ENCODE measurements at regions not wholly inside any gene's neighbourhood (a gene's known extent, or its start where the extent isn't known, plus 50 kb on each side); places are given as distances from the start of the nearest gene placed in this dataset.

DNA sequence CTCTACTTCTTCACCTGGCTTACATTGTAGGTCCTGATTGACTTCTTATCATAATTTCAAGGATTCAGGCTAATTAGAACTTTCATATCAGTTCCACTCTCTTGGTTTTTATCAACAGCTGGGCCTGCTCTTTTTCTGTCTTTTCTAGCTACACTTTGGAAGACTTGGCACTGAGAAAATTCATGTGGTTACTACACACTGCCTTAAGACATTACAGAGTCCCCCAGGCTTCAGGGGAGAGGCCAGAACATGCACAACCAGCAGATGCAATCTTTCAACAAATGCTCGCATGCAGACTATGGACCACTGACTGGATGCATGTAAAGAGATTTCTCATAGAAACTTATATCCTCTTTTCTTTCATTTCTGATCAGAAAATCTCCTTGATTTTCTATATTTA lies 423.5 kb downstream of the TUSC7 start:
- DNase-seq: no peak

- DNase-seq: no peak
Measured at GRCh38 chr3:117135207-117135606, 425.6 kb downstream of the TUSC7 start.

GRCh38 chr3:117136003-117136402 lies 426.4 kb downstream of the TUSC7 start:
- no peak for DNase-seq

DNA sequence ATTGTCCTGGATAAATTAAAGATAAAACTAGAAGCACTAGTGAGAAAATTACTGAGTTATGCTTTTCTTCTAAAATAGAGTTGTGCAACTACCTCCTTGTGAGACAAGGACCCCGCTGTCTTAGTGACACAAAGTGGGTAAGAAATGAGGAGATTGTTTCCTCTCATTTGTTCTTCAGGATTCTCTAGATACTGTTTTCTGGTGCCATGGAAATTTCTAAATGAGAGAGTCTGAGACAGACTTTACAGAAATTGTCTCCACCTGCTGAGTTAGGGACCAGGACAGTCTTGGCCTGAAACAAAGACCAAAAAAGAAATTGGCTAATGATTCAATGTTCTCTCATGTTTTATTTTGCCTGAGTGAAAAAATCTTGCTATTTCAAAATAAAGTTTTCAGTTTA lies 427.5 kb downstream of the TUSC7 start:
- DNase-seq: no peak

- no peak for DNase-seq
Measured at GRCh38 chr3:117139681-117140080, 430.1 kb downstream of the TUSC7 start.

DNA sequence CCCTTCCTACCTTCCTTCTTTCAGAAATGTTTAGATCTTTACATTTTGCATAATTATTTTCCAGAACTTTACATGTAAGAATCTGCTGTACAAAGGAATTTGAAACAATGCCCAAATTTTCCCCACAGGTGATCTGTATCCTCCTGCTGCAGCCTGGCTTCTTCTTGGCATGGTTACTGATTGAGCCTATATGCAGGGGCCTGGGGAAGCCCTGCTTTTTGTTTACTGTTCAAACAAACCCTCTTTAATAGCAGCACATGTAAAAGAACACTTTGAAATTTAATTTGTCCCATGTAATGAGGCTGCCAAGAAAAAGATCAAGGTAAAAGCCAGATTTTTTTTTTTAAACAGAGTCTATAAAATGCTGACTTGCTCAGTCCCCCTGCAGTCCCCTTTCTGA lies 432.2 kb downstream of the TUSC7 start:
- no peak for DNase-seq

DNA sequence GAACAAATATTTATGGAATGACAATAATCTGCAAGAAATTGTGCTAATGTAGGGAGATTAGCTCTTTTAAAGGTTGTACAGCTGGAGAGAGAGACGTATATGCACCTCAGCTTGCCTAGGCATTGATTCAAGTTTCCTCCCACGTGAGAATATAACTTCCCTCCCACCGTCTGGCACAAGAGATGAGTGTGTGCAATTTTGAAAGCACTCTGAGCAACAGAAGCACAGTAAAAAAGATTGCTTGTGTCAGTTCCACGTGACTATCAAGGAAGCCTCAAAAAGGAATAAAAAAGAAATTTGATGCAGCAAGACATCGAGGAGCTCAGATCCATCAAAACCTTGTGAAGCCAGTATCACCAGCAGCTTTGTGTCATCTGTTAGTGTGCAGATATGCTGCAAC lies 435.3 kb downstream of the TUSC7 start:
- no peak for DNase-seq

- DNase-seq: no peak
Measured at GRCh38 chr3:117145677-117146076, 436.1 kb downstream of the TUSC7 start.

- no peak for DNase-seq
Measured at GRCh38 chr3:117146571-117146970, 437.0 kb downstream of the TUSC7 start.

DNA sequence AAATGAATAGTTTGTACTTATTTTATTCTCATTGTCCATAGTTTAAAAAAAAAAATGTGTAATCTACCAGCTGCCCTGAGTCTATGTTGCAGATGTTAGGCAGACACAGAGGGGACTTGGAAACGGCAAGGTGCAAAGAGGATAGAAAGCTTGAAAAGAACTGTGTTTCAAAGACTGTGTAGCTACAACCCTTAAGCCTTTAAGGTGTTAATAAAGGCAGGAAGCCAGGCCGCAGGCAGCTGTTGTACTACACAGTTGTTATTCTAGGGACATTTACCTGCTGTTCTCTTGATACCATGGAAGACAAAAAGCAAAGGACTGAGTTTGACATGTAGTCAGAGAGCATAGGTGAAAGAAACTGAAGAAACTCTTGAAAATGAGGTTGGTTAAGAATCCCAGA lies 440.0 kb downstream of the TUSC7 start:
- DNase-seq: no peak

DNA sequence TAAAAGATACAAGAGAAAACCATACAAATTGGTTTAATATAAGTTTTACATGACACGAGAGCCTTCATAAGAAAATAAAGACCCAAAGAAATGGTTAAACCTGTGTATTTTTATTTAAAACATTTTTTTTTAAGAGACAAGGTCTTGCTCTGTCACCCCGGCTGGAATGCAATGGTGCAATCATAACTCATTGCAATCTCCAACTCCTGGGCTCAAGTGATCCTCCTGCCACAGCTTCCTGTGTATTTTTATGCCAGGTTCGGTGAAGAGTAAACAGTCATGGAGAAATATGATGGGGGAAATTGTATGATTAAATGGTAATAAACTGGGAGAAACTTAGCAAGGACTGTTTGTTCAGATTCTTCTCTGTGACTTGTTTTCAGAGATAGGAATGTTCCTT lies 441.0 kb downstream of the TUSC7 start:
- no peak for DNase-seq

- no peak for DNase-seq
Measured at GRCh38 chr3:117160176-117160575, 450.6 kb downstream of the TUSC7 start.

- DNase-seq: no peak
Measured at GRCh38 chr3:117161816-117162215, 452.2 kb downstream of the TUSC7 start.

- DNase-seq: no peak
Measured at GRCh38 chr3:117165176-117165575, 455.6 kb downstream of the TUSC7 start.

DNA sequence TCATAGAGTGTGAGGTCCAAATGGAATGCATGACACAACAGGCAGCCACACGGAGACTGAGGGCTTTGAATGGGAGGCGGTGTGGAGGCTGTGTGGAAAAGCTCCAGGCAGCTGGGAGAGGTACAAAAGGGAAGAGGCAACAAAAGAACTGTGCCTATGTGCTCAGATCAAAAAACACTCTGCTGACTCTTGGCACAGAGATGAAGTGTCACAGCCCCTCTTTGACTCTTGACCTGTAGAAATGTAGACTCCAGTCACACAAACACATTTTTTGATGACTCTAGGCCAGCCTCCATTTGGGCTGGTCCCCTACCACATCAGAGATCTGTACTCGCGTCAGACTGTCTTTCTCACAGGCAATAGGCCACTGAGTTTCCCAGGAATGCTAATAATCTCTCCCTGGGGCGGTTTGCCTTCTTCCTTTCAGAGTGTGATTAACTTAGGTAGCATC lies 456.0 kb downstream of the TUSC7 start:
- DNase-seq: no peak

GRCh38 chr3:117168896-117169295 lies 459.3 kb downstream of the TUSC7 start:
- no peak for DNase-seq

- DNase-seq: peak; percentile 15
Measured at GRCh38 chr3:117170094-117170493, 460.5 kb downstream of the TUSC7 start.

DNA sequence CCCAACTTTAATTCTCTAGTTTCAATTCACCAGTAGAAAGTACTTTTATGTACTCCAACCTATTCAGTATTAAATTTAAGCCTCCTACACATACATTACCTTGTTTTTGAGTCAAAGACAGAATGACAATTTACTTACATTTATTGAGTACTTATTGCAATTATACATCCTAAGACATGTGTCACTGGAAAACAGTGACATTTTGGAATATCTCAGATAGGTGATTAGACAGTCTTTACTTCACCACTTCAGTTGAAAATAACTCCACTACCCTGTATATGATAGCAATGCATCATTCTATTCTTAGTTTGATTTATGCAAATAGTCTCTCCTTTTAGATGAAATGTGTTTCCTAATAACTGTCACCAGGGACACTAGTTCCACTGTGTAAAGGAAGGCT lies 461.5 kb downstream of the TUSC7 start:
- no peak for DNase-seq

- no peak for DNase-seq
Measured at GRCh38 chr3:117172426-117172825, 462.8 kb downstream of the TUSC7 start.

GRCh38 chr3:117181222-117181621 lies 471.6 kb downstream of the TUSC7 start:
- DNase-seq: no peak

GRCh38 chr3:117184574-117184973 lies 475.0 kb downstream of the TUSC7 start:
- no peak for DNase-seq

DNA sequence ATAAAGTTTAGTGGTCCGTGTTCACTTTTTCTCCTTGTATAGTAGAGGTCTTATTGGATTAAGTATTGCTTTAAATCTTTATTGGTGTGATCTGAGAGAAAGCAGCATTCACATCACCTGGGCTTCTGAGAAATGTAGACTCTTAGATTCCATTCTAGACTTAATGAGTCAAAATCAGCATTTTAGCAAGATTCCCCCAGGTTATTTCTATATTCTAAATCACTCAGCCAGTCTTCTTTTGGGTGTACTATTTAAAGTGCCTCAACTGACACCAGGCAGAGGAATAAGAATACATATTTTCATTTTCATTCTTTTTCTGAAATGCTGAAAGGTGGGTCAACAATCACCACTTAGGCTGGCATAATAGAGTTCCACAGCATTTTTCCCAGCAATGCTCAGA lies 481.7 kb downstream of the TUSC7 start:
- no peak for DNase-seq

- DNase-seq: no peak
Measured at GRCh38 chr3:117192888-117193287, 483.3 kb downstream of the TUSC7 start.

DNA sequence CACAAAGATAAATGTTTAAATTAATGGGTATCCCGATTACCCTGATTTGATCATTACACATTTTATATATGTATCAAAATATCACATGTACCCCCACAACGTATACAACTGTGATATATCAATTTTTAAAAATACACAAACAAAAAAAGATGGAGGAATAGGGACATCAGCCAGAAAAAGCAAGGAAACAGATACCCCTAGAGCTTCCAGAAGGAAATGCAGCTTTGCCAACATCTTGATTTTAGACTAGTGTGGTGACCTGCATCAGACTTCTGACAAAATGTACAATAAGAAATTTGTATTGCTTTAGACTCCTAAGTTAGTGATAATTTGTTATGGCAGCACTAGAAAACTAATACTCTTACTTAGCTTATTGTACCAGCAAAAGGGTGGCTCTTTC lies 483.8 kb downstream of the TUSC7 start:
- DNase-seq: no peak

DNA sequence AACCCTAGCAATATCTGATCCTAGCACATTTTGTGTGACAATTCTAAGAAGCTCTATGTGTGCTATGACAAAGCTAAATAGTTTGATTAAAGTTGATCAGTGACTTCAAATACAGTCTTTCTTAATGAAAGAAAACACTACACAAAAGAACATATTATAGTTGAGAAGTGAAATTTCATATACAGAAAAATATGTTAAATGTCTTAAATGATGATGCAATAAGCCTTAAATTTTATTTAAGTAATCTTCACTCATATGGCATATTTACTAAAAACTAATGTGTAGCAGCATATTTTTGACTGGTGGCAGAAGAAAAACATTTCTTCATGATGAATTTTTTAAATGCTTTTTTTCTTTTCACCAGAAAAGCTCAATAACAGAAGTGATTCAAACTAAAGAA lies 485.5 kb downstream of the TUSC7 start:
- no peak for DNase-seq

- DNase-seq: no peak
Measured at GRCh38 chr3:117200962-117201361, 491.4 kb downstream of the TUSC7 start.

Measured in SHP77 treated with DMSO at 0.1 percent for 48 hours (cell line).